Peyer's patch (tissue), 4 donors: ENCODE measurements at regions not wholly inside any gene's neighbourhood (a gene's known extent, or its start where the extent isn't known, plus 50 kb on each side); places are given as distances from the start of the nearest gene placed in this dataset.

ENCODE experiments used
- DNase-seq, 3 donors: peaks; one replicate each; pipeline ENCODE4 v3.0.0-alpha.2; 2017 to 2019
- H3K27ac ChIP-seq, 4 donors: fragments of 200-600 bp; sonication (generic); one replicate each; pipeline ENCODE4 v1.5.1; 2016 to 2019
- H3K27me3 ChIP-seq, 2 donors: fragments of 200-600 bp; sonication (generic); one replicate each; pipeline ENCODE4 v1.5.1; 2019
- H3K36me3 ChIP-seq, 3 donors: fragments of 200-600 bp; sonication (generic); one replicate each; pipeline ENCODE4 v1.5.1; 2016 to 2019
- H3K4me1 ChIP-seq, 4 donors: fragments of 200-600 bp; sonication (generic); one replicate each; pipeline ENCODE4 v1.5.1; 2016 to 2019
- H3K4me3 ChIP-seq, 4 donors: fragments of 200-600 bp; sonication (generic); 1 replicate in 3 of 4; 2 replicates in 1 of 4; pipeline ENCODE4 v1.5.1; 2016 to 2019; ENCODE audit warnings: mild to moderate bottlenecking in 1 of 4
- H3K9me3 ChIP-seq, 4 donors: fragments of 200-600 bp; sonication (generic); one replicate each; pipeline ENCODE4 v1.5.1; 2016 to 2019; ENCODE audit warnings: mild to moderate bottlenecking in 1 of 4
- POLR2A ChIP-seq, 2 donors: fragments of 450-650 bp; IDR thresholded peaks; one replicate each; pipeline ENCODE4 v1.5.1; 2017; ENCODE audit warnings: antibody characterized with exemption in 2 of 2, mild to moderate bottlenecking in 2 of 2, moderate library complexity in 2 of 2
- TF ChIP-seq, protein P1 (sequence below), 6 experiments: fragments of 450-650 bp in 4 of 6; fragments of 200-600 bp in 2 of 6; sonication (generic) in 1 of 6; IDR thresholded peaks; one replicate each; pipeline ENCODE4 v1.5.1; 2017 to 2019; ENCODE audit warnings: antibody characterized with exemption in 6 of 6, mild to moderate bottlenecking in 3 of 6, moderate library complexity in 1 of 6

DNA sequence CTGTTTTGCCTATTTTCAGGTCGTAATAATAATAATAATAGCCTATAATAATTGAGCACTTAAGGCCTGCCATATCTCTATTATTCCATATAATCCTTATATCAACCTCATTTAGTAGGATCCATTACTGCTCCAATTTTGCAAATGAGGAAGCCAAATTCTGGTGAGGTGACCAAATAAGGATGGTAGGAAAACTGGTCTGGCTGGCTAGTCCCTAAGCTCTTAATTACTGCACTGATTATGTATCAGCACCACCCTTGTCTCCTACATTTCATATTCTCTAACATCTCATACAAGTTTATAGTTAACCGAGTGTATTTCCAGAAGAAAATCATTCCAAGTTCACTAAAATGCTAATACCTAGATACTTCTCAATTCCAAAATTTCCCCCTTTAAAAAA, 166.5 kb upstream of the RGMB start:
- H3K27ac ChIP-seq, result no peak overlapping the region
- DNase-seq, result no peak
- no peaks in the 10 kb centered on the region for H3K9me3 ChIP-seq
- H3K36me3 ChIP-seq, result no peaks in the 10 kb centered on the region
- TF ChIP-seq POLR2A (IDR thresholded peaks at IDR 0.05), result no peak
- TF ChIP-seq, protein P1, sequence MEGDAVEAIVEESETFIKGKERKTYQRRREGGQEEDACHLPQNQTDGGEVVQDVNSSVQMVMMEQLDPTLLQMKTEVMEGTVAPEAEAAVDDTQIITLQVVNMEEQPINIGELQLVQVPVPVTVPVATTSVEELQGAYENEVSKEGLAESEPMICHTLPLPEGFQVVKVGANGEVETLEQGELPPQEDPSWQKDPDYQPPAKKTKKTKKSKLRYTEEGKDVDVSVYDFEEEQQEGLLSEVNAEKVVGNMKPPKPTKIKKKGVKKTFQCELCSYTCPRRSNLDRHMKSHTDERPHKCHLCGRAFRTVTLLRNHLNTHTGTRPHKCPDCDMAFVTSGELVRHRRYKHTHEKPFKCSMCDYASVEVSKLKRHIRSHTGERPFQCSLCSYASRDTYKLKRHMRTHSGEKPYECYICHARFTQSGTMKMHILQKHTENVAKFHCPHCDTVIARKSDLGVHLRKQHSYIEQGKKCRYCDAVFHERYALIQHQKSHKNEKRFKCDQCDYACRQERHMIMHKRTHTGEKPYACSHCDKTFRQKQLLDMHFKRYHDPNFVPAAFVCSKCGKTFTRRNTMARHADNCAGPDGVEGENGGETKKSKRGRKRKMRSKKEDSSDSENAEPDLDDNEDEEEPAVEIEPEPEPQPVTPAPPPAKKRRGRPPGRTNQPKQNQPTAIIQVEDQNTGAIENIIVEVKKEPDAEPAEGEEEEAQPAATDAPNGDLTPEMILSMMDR (IDR thresholded peaks at IDR 0.05), result no peak
- no peaks in the 10 kb centered on the region for H3K4me1 ChIP-seq
- no peaks in the 10 kb centered on the region for H3K27me3 ChIP-seq
- no peak overlapping the region for H3K4me3 ChIP-seq

DNA sequence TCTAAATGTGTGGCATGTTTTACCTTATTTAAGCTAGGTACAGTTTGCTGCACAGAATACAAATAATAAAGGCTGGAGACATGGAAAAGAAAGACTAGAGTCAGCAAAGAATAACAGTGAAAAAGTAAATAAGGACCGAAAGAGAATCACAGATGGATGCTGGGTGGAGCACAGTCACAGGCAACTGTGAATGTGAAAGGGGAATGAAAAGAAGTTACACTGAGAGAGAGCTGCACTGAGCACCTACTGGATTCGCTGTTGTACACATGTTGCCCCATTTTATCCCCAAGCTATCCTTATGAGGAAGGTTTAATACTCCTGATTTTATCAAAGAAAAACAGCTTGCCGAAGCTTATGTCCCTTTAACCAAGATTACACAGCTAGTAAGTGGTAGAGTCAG, 165.4 kb upstream of the RGMB start:
- Histone ChIP-seq H3K4me3 (no peak overlapping the region), H3K4me1 (no peaks in the 10 kb centered on the region), H3K36me3 (no peaks in the 10 kb centered on the region), H3K27ac (no peak overlapping the region), H3K27me3 (no peaks in the 10 kb centered on the region), H3K9me3 (no peaks in the 10 kb centered on the region)
- TF ChIP-seq POLR2A (IDR thresholded peaks at IDR 0.05), result no peak
- no peak for DNase-seq

DNA sequence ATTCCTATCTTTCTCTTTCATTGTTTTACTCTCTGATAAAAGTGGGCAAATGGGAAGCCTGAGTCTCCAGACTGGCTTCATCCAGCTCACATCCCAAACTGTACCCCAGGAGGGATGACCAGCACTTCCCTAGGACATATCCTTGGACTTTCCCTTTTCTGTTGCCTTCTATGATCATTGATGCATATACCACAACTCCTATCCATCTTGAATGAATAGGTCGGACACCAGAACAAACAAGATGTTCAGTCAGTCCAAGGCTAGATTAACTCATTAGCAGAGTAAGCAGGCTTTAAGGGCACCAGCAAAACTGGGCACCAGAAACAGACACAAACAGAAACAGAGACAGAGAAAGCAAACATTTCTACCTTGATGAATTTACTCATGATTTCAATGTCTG, 159.1 kb upstream of the RGMB start:
- Histone ChIP-seq H3K4me3 (no peak overlapping the region), H3K4me1 (no peaks in the 10 kb centered on the region), H3K9me3 (no peaks in the 10 kb centered on the region), H3K27ac (no peak overlapping the region), H3K27me3 (no peaks in the 10 kb centered on the region), H3K36me3 (no peaks in the 10 kb centered on the region)
- TF ChIP-seq POLR2A (IDR thresholded peaks at IDR 0.05), result no peak
- TF ChIP-seq, protein P1 (IDR thresholded peaks at IDR 0.05), result no peak
- DNase-seq, result no peak

DNA sequence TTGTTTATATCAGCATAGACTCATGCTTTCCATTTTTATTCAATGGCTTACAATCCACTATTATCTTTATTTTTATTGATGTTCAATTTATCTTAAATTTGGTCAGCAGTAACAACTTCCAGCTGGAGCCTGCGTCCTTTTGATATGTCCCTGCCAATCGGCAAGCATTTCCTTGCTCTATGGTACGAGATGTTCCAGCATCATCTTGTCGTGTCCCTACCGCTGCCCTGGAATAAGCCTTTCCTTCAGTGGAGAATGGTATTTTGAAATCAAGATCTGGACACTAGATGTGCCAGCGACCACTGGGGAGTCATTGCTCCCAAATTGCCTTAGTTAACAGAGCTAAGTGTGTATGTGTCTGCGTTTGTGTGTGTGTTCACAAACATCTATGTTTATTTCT, 151.6 kb upstream of the RGMB start:
- Histone ChIP-seq H3K4me1 (no peaks in the 10 kb centered on the region), H3K27ac (no peak overlapping the region), H3K9me3 (no peaks in the 10 kb centered on the region), H3K27me3 (no peaks in the 10 kb centered on the region), H3K36me3 (no peaks in the 10 kb centered on the region), H3K4me3 (no peak overlapping the region)
- no peak for DNase-seq
- no peak for TF ChIP-seq POLR2A (IDR thresholded peaks at IDR 0.05)
- TF ChIP-seq, protein P1 (IDR thresholded peaks at IDR 0.05), result no peak

DNA sequence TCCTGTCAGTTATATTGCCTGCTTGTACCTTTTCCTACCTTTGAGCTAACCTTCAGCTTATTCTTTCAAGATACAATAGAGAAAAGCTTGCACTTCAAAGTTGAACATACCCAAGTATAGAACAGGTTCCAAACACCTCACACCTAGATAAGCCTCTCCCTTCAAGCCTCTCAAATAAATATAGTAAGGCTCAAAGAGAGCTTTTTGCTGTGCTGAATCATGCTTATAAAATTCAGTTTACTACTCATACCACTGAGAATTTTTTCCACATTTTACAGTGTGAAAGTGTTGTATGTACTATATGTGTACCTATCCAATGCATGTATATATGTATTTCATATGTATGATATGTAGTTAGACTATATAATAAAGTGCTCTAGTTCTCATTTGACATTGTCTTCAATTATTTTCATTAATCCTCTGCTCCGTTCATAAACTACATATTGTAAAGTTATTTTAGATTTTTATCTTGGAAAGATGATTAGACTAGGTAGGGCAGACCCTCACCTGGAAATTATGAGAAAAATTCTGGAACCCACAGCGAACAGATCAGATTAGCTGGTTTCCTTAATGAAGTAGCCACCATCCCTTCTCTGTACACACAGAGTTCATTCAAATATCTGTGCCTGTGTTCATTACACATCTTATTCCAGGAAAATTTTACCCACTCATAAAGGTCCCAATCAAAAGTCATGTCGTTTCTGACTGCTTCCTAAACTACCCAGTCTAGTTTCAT, 149.2 kb upstream of the RGMB start:
- no peaks in the 10 kb centered on the region for H3K4me1 ChIP-seq
- no peaks in the 10 kb centered on the region for H3K27me3 ChIP-seq
- no peaks in the 10 kb centered on the region for H3K36me3 ChIP-seq
- no peak for TF ChIP-seq POLR2A (IDR thresholded peaks at IDR 0.05)
- TF ChIP-seq, protein P1 (IDR thresholded peaks at IDR 0.05), result no peak
- no peak overlapping the region for H3K27ac ChIP-seq
- no peak overlapping the region for H3K4me3 ChIP-seq
- no peaks in the 10 kb centered on the region for H3K9me3 ChIP-seq
- no peak for DNase-seq

DNA sequence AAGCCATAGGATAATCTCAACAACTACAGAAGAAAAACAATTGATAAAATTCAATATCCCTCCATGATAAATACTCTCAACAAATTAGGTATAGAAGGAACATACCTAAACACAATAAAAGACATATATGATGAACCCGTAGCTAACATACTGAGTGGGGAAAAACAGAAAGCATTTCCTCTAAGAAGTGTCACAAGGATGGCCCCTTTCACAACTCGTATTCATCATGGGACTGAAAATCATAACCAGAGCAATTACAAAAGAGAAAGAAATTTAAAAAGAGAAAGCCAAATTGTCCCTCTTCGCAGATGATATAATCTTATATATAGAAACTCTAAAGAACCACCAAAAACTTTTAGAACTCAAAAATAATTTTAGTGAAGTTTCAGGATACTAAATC, 146.3 kb upstream of the RGMB start:
- H3K4me3 ChIP-seq, result no peak overlapping the region
- no peak overlapping the region for H3K27ac ChIP-seq
- H3K9me3 ChIP-seq, result no peaks in the 10 kb centered on the region
- H3K27me3 ChIP-seq, result no peaks in the 10 kb centered on the region
- no peaks in the 10 kb centered on the region for H3K4me1 ChIP-seq
- TF ChIP-seq, protein P1 (IDR thresholded peaks at IDR 0.05), result no peak
- no peak for TF ChIP-seq POLR2A (IDR thresholded peaks at IDR 0.05)
- no peak for DNase-seq
- H3K36me3 ChIP-seq, result no peaks in the 10 kb centered on the region
